Lower leg skin (tissue), 4 donors: ENCODE measurements at regions not wholly inside any gene's neighbourhood (a gene's known extent, or its start where the extent isn't known, plus 50 kb on each side); places are given as distances from the start of the nearest gene placed in this dataset.

Experiments
- DNase-seq, 2 donors: peaks; one replicate each; pipeline ENCODE4 v3.0.0-alpha.2; 2019; ENCODE audit warnings: low spot score in 2 of 2
- H3K4me3 ChIP-seq: fragments of 200-600 bp; sonication (generic); 2 replicates; pipeline ENCODE4 v1.5.1; 2017; ENCODE audit warnings: mild to moderate bottlenecking, low read depth; ENCODE audit not compliant: poor library complexity, severe bottlenecking
- POLR2A ChIP-seq, 2 donors: fragments of 450-650 bp; IDR thresholded peaks; one replicate each; pipeline ENCODE4 v1.6.1; 2016 to 2017; ENCODE audit warnings: antibody characterized with exemption in 2 of 2, mild to moderate bottlenecking in 1 of 2, moderate library complexity in 1 of 2
- WGBS, 2 donors: methylation state at CpG; one replicate each; pipeline ENCODE4 v1.1.5; 2018; 5-methylcytosine and 5-hydroxymethylcytosine counted together
- intact Hi-C: fragments of 100-400 bp; cut with DNase I; formaldehyde crosslinking; loops from one replicate; pipeline ENCODE4 v1.15.0; 2023; ENCODE audit warnings: low total_unique reads
- TF ChIP-seq, protein P1 (sequence below), 3 donors: fragments of 450-650 bp; IDR thresholded peaks; one replicate each; pipeline ENCODE4 v1.5.1; 2016; ENCODE audit warnings: antibody characterized with exemption in 3 of 3, mild to moderate bottlenecking in 3 of 3, moderate library complexity in 2 of 3

DNA sequence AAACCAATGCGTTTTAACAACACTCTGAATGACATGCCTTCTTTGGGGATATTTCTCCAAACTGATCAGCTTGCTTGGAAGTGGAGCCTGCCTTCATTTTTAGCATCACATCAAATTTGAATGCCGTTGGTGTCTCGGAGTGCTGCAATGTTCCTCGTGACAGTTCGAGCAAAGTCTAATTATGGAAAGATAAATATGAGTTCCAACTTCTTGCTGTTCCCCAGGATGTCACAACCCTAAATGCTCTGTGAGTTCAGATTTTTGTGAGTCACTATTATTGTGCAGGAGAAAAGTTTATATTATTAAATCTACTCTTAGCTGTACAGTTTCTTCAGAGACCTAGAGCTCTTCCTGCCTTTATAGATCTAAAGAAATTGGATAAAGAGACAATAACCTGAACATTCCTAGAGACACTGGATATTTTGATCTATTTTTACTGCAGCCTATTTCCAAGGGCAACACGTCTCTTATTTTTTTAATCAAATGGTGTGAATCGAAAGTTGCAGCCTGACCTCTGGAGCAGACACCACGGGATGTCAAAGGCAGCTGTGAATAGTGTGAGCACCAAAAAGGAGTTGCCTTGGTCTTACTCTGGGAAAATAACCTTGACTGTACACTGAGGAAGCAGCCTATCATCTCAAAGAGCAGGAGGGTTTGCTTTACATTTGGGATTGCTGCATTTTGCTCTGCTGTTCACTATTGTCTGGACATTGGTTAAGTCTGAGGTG is 330.1 kb downstream of the TDRD15 start:
- no peak overlapping the region for H3K4me3 ChIP-seq
- 82 to 83% methylated on average over 8 of the region's 8 CpGs for WGBS, 2 donors
- intact Hi-C loops = no loop called here
- no peak for DNase-seq
- TF ChIP-seq, protein P1, sequence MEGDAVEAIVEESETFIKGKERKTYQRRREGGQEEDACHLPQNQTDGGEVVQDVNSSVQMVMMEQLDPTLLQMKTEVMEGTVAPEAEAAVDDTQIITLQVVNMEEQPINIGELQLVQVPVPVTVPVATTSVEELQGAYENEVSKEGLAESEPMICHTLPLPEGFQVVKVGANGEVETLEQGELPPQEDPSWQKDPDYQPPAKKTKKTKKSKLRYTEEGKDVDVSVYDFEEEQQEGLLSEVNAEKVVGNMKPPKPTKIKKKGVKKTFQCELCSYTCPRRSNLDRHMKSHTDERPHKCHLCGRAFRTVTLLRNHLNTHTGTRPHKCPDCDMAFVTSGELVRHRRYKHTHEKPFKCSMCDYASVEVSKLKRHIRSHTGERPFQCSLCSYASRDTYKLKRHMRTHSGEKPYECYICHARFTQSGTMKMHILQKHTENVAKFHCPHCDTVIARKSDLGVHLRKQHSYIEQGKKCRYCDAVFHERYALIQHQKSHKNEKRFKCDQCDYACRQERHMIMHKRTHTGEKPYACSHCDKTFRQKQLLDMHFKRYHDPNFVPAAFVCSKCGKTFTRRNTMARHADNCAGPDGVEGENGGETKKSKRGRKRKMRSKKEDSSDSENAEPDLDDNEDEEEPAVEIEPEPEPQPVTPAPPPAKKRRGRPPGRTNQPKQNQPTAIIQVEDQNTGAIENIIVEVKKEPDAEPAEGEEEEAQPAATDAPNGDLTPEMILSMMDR (IDR thresholded peaks at IDR 0.05) = no peak
- no peak for TF ChIP-seq POLR2A (IDR thresholded peaks at IDR 0.05)

DNA sequence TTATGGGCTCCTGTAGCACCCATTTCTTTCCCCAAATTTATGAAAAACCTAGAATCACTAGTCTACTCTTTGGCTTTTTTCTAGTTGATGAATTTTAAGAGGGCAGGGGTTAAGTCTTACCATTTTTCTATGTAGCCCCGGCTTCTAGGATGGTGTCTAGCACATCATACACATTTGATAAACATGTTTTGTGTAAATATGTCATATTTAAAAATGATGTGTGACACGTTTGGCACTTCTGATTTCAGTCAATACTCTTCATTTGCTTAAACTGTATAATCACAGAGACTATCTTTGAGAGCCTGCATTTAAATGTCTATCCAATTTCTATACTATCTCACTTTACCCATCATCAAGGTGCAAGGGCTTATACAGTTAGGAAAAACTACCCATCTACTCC is 331.1 kb downstream of the TDRD15 start:
- TF ChIP-seq, protein P1 (IDR thresholded peaks at IDR 0.05) = no peak
- TF ChIP-seq POLR2A (IDR thresholded peaks at IDR 0.05) = no peak
- no peak overlapping the region for H3K4me3 ChIP-seq
- intact Hi-C loops = no loop called here
- 76 to 77% methylated on average over 2 of the region's 2 CpGs for WGBS, 2 donors
- no peak for DNase-seq

DNA sequence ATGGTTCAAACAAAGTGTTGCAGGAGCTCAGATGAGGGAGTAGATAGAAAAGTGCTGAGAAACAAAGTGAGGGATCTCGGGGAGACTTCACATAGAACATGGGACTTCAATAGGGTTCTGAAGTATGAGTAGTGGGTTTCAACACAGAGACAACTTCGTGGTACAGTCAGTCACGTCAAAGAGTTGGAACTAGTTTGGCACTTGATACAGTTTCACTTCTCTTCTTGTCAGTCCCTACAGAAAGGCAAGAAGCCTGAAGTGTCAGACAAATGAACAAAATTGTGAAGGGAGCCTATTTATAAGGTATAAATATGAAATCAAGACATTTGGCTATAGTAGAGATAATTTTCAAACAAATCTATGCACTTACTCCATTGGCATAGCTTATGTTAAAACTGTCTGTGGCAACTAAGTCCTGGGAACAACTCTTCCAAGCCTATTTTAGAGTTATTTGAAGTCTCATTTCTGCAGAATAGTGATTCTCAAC is 338.0 kb downstream of the TDRD15 start:
- 79 to 82% methylated on average over 3 of the region's 3 CpGs for WGBS, 2 donors
- H3K4me3 ChIP-seq = no peak overlapping the region
- intact Hi-C loops = no loop called here
- no peak for DNase-seq
- TF ChIP-seq, protein P1 (IDR thresholded peaks at IDR 0.05) = no peak
- TF ChIP-seq POLR2A (IDR thresholded peaks at IDR 0.05) = no peak

DNA sequence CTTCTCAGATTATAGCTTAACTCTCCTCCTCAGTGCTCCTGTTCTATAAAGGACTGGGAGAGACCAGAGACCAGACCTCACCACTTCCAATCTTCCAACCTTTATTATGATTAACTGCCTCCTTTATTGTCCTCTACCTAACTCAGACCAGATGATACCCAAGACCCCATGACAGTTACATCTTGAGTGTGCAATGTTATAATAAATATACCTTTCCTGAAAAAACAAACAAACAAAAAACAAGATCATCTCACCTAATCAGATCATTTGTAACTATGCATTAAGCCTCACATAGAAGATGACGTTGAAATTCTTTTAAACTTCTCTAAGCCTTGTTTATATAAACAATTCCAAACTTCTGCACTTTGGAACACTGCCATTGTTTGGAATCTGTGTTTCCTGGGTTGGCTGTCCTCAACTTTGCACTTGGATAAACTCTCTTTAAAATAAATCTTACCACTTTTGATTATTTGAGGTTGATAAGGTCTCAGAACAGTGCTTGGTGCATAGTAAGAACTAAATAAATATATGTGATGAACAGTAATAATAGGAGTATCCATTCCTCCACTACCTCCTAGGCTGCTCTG is 342.7 kb downstream of the TDRD15 start:
- DNase-seq = no peak
- no peak overlapping the region for H3K4me3 ChIP-seq
- TF ChIP-seq, protein P1 (IDR thresholded peaks at IDR 0.05) = no peak
- no peak for TF ChIP-seq POLR2A (IDR thresholded peaks at IDR 0.05)
- WGBS, 2 donors = 37 to 45% methylated on average over 1 of the region's 1 CpG
- intact Hi-C loops = no loop called here

DNA sequence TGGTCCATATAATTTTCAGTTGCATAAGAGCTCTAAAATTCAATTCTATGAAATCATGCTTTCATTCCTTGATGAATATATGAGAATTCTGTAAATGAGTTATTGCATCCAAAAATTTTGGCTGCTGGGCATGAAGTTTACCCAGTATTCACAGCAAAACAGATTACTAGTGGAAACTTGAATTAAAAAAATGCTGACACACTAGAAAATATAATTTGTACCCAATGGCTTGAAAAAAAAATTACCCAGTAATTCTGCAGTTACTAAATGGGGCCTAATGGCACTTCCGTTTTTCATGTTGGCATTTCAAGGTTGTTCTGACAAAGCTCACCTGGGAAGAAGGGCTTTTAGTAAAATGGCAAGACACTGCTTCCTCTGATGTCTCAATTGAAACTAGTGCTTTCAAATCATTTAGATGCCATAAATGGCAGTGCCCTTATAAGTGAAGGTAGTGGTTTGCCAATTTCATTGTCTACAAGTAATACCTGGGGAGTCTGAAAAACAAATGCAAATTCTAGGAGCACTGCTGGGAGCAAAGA is 343.6 kb downstream of the TDRD15 start:
- WGBS, 2 donors = 63 to 66% methylated on average over 1 of the region's 1 CpG
- intact Hi-C loops = no loop called here
- H3K4me3 ChIP-seq = no peak overlapping the region
- DNase-seq = no peak
- TF ChIP-seq POLR2A (IDR thresholded peaks at IDR 0.05) = no peak
- TF ChIP-seq, protein P1 (IDR thresholded peaks at IDR 0.05) = no peak
